ENCODE measurements at regions not wholly inside any gene's neighbourhood (a gene's known extent, or its start where the extent isn't known, plus 50 kb on each side); places are given as distances from the start of the nearest gene placed in this dataset.

- H3K27ac Mint-ChIP-seq (ENCODE audit: unreplicated experiment) = no peak overlapping the region
- H3K4me1 Mint-ChIP-seq (ENCODE audit: unreplicated experiment) = peaks cover 22% of the 10 kb centered on the region
- no peaks in the 10 kb centered on the region for H3K9me3 Mint-ChIP-seq (ENCODE audit: unreplicated experiment)
- DNase-seq (ENCODE audit: extremely low spot score, unreplicated experiment) = no peak
- no peak for TF ChIP-seq CTCF (IDR thresholded peaks at IDR 0.05)
- no peaks in the 10 kb centered on the region for H3K36me3 Mint-ChIP-seq (ENCODE audit: unreplicated experiment)
- no peak overlapping the region for H3K4me3 Mint-ChIP-seq (ENCODE audit: unreplicated experiment)
- no peaks in the 10 kb centered on the region for H3K27me3 Mint-ChIP-seq (ENCODE audit: unreplicated experiment)
Measured at GRCh38 chr3:21826416-21826815, 75.4 kb upstream of the ZNF385D start.

- H3K27me3 Mint-ChIP-seq (ENCODE audit: unreplicated experiment) = no peaks in the 10 kb centered on the region
- no peak for TF ChIP-seq CTCF (IDR thresholded peaks at IDR 0.05)
- peak overlapping the region; percentile 61 for H3K27ac Mint-ChIP-seq (ENCODE audit: unreplicated experiment)
- no peak overlapping the region for H3K4me3 Mint-ChIP-seq (ENCODE audit: unreplicated experiment)
- no peaks in the 10 kb centered on the region for H3K9me3 Mint-ChIP-seq (ENCODE audit: unreplicated experiment)
- H3K4me1 Mint-ChIP-seq (ENCODE audit: unreplicated experiment) = peaks cover 41% of the 10 kb centered on the region
- no peaks in the 10 kb centered on the region for H3K36me3 Mint-ChIP-seq (ENCODE audit: unreplicated experiment)
- DNase-seq (ENCODE audit: extremely low spot score, unreplicated experiment) = no peak
Measured at GRCh38 chr3:21830541-21830940, 79.5 kb upstream of the ZNF385D start.

- H3K36me3 Mint-ChIP-seq (ENCODE audit: unreplicated experiment) = no peaks in the 10 kb centered on the region
- no peaks in the 10 kb centered on the region for H3K9me3 Mint-ChIP-seq (ENCODE audit: unreplicated experiment)
- H3K4me3 Mint-ChIP-seq (ENCODE audit: unreplicated experiment) = no peak overlapping the region
- no peak for DNase-seq (ENCODE audit: extremely low spot score, unreplicated experiment)
- no peak for TF ChIP-seq CTCF (IDR thresholded peaks at IDR 0.05)
- H3K4me1 Mint-ChIP-seq (ENCODE audit: unreplicated experiment) = peaks cover 47% of the 10 kb centered on the region
- peak overlapping the region; percentile 18 for H3K27ac Mint-ChIP-seq (ENCODE audit: unreplicated experiment)
- H3K27me3 Mint-ChIP-seq (ENCODE audit: unreplicated experiment) = no peaks in the 10 kb centered on the region
Measured at GRCh38 chr3:21835264-21835663, 84.3 kb upstream of the ZNF385D start.

GRCh38 chr3:21836227-21836626, 85.2 kb upstream of the ZNF385D start:
- no peak for DNase-seq (ENCODE audit: extremely low spot score, unreplicated experiment)
- Mint-ChIP-seq H3K36me3 (ENCODE audit: unreplicated experiment) (no peaks in the 10 kb centered on the region), H3K27ac (ENCODE audit: unreplicated experiment) (no peak overlapping the region), H3K4me1 (ENCODE audit: unreplicated experiment) (peaks cover 39% of the 10 kb centered on the region), H3K4me3 (ENCODE audit: unreplicated experiment) (no peak overlapping the region), H3K9me3 (ENCODE audit: unreplicated experiment) (no peaks in the 10 kb centered on the region), H3K27me3 (ENCODE audit: unreplicated experiment) (peaks cover 2% of the 10 kb centered on the region)
- no peak for TF ChIP-seq CTCF (IDR thresholded peaks at IDR 0.05)

GRCh38 chr3:21839176-21839575, 88.2 kb upstream of the ZNF385D start:
- Mint-ChIP-seq H3K4me3 (ENCODE audit: unreplicated experiment) (no peak overlapping the region), H3K36me3 (ENCODE audit: unreplicated experiment) (no peaks in the 10 kb centered on the region), H3K9me3 (ENCODE audit: unreplicated experiment) (no peaks in the 10 kb centered on the region), H3K27me3 (ENCODE audit: unreplicated experiment) (peaks cover 10% of the 10 kb centered on the region), H3K4me1 (ENCODE audit: unreplicated experiment) (peaks cover 28% of the 10 kb centered on the region), H3K27ac (ENCODE audit: unreplicated experiment) (peak overlapping the region; percentile 44)
- TF ChIP-seq CTCF (IDR thresholded peaks at IDR 0.05) = no peak
- no peak for DNase-seq (ENCODE audit: extremely low spot score, unreplicated experiment)
